ENCODE measurements at regions not wholly inside any gene's neighbourhood (a gene's known extent, or its start where the extent isn't known, plus 50 kb on each side); places are given as distances from the start of the nearest gene placed in this dataset.

GRCh38 chr3:167095976-167096375, 284.1 kb downstream of the ZBBX start:
- Histone ChIP-seq H3K4me3 (ENCODE audit: low read length) (no peak overlapping the region), H3K4me2 (ENCODE audit: low read length) (no peak overlapping the region), H4K20me1 (ENCODE audit: insufficient read depth) (no peaks in the 10 kb centered on the region), H2AFZ (ENCODE audit: low read depth, low read length) (no peak overlapping the region), H3K36me3 (ENCODE audit: insufficient read depth, low read length) (no peaks in the 10 kb centered on the region), H3K27ac (ENCODE audit: low read length) (no peak overlapping the region), H3K27me3 (ENCODE audit: insufficient read depth, low read depth, low read length) (no peaks in the 10 kb centered on the region), H3K79me2 (replicated peaks; ENCODE audit: insufficient read depth, low read length) (no peaks in the 10 kb centered on the region), H3K9ac (ENCODE audit: low read length) (no peak overlapping the region), H3F3A (ENCODE audit: insufficient read depth, low read length, poor library complexity, severe bottlenecking) (no peaks in the 10 kb centered on the region), H3K9me2 (ENCODE audit: insufficient read depth, low read length) (no peaks in the 10 kb centered on the region), H3K9me3 (ENCODE audit: low read length) (no peaks in the 10 kb centered on the region)
- TF ChIP-seq POLR2AphosphoS5 (IDR thresholded peaks at IDR 0.05) (no peak), REST (IDR thresholded peaks at IDR 0.05; ENCODE audit: borderline replicate concordance) (no peak), SMC3 (conservative IDR thresholded peaks at IDR 0.05; ENCODE audit: poor library complexity) (no peak), EZH2 (IDR thresholded peaks at IDR 0.05; ENCODE audit: borderline replicate concordance, insufficient read depth, low read length, poor library complexity, severe bottlenecking) (no peak), RAD21 (conservative IDR thresholded peaks at IDR 0.05) (no peak), MXI1 (conservative IDR thresholded peaks at IDR 0.05; ENCODE audit: poor library complexity, severe bottlenecking) (no peak)

- no peak overlapping the region for H3K9ac ChIP-seq (ENCODE audit: low read length)
- no peaks in the 10 kb centered on the region for H4K20me1 ChIP-seq (ENCODE audit: insufficient read depth)
- no peaks in the 10 kb centered on the region for H3K79me2 ChIP-seq (replicated peaks; ENCODE audit: insufficient read depth, low read length)
- H2AFZ ChIP-seq (ENCODE audit: low read depth, low read length) = no peak overlapping the region
- TF ChIP-seq EP300 (conservative IDR thresholded peaks at IDR 0.05; ENCODE audit: poor library complexity, severe bottlenecking) = no peak
- no peak for TF ChIP-seq REST (IDR thresholded peaks at IDR 0.05; ENCODE audit: borderline replicate concordance)
- H3K27ac ChIP-seq (ENCODE audit: low read length) = no peak overlapping the region
- H3K36me3 ChIP-seq (ENCODE audit: insufficient read depth, low read length) = no peaks in the 10 kb centered on the region
- H3K9me2 ChIP-seq (ENCODE audit: insufficient read depth, low read length) = no peaks in the 10 kb centered on the region
- H3K9me3 ChIP-seq (ENCODE audit: low read length) = no peaks in the 10 kb centered on the region
- H3K4me2 ChIP-seq (ENCODE audit: low read length) = no peak overlapping the region
- H3K27me3 ChIP-seq (ENCODE audit: insufficient read depth, low read depth, low read length) = no peaks in the 10 kb centered on the region
- no peaks in the 10 kb centered on the region for H3F3A ChIP-seq (ENCODE audit: insufficient read depth, low read length, poor library complexity, severe bottlenecking)
- no peak overlapping the region for H3K4me3 ChIP-seq (ENCODE audit: low read length)
Observed at GRCh38 chr3:167094632-167095031, 285.5 kb downstream of the ZBBX start.

GRCh38 chr3:167091226-167091625, 288.9 kb downstream of the ZBBX start:
- Histone ChIP-seq H3K4me2 (ENCODE audit: low read length) (no peak overlapping the region), H2AFZ (ENCODE audit: low read depth, low read length) (no peak overlapping the region), H3K27me3 (ENCODE audit: insufficient read depth, low read depth, low read length) (no peaks in the 10 kb centered on the region)

More at GRCh38 chr3:167091226-167091625, 288.9 kb downstream of the ZBBX start:
- Histone ChIP-seq H3F3A (ENCODE audit: insufficient read depth, low read length, poor library complexity, severe bottlenecking) (no peaks in the 10 kb centered on the region), H3K9me2 (ENCODE audit: insufficient read depth, low read length) (no peaks in the 10 kb centered on the region), H4K20me1 (ENCODE audit: insufficient read depth) (no peaks in the 10 kb centered on the region), H3K27ac (ENCODE audit: low read length) (no peak overlapping the region), H3K79me2 (replicated peaks; ENCODE audit: insufficient read depth, low read length) (no peaks in the 10 kb centered on the region), H3K9me3 (ENCODE audit: low read length) (no peaks in the 10 kb centered on the region), H3K36me3 (ENCODE audit: insufficient read depth, low read length) (no peaks in the 10 kb centered on the region), H3K9ac (ENCODE audit: low read length) (no peak overlapping the region), H3K4me3 (ENCODE audit: low read length) (no peak overlapping the region)
- TF ChIP-seq REST (IDR thresholded peaks at IDR 0.05; ENCODE audit: borderline replicate concordance) (no peak), SMC3 (conservative IDR thresholded peaks at IDR 0.05; ENCODE audit: poor library complexity) (no peak), RAD21 (conservative IDR thresholded peaks at IDR 0.05) (no peak), EP300 (conservative IDR thresholded peaks at IDR 0.05; ENCODE audit: poor library complexity, severe bottlenecking) (no peak), TAF1 (IDR thresholded peaks at IDR 0.05; ENCODE audit: low read depth) (no peak), POLR2AphosphoS5 (IDR thresholded peaks at IDR 0.05) (no peak), EZH2 (IDR thresholded peaks at IDR 0.05; ENCODE audit: borderline replicate concordance, insufficient read depth, low read length, poor library complexity, severe bottlenecking) (no peak), CTCF (IDR thresholded peaks at IDR 0.05; ENCODE audit: poor library complexity, severe bottlenecking) (no peak), MXI1 (conservative IDR thresholded peaks at IDR 0.05; ENCODE audit: poor library complexity, severe bottlenecking) (no peak)

Measured in neural cell (in vitro differentiated cells).